Pulmonary artery endothelial cell (primary cell): ENCODE measurements at regions not wholly inside any gene's neighbourhood (a gene's known extent, or its start where the extent isn't known, plus 50 kb on each side); places are given as distances from the start of the nearest gene placed in this dataset.
"Not testable (repeated sequence)": the region's sequence is repeated elsewhere in the genome, so short reads cannot be mapped to it uniquely, and the experiment has no call there.

Experiments used
- DNase-seq: peaks from one replicate; pipeline ENCODE4 v3.0.0-alpha.2; 2011; ENCODE audit warnings: low read depth, low spot score

- no peak for DNase-seq
These were observed 139.7 kb upstream of the PCGF5 start for GRCh38 chr10:91080776-91081175.

- DNase-seq, result no peak
These were observed 138.0 kb upstream of the PCGF5 start for GRCh38 chr10:91082447-91082846.

GRCh38 chr10:91088300-91089140 is 131.9 kb upstream of the PCGF5 start:
- no peak for DNase-seq

- no peak for DNase-seq
These were observed 129.5 kb upstream of the PCGF5 start for GRCh38 chr10:91090761-91091529.

GRCh38 chr10:91091780-91092179 is 128.7 kb upstream of the PCGF5 start:
- no peak for DNase-seq

GRCh38 chr10:91096274-91096673 is 124.2 kb upstream of the PCGF5 start:
- no peak for DNase-seq

GRCh38 chr10:91097313-91097712 is 123.2 kb upstream of the PCGF5 start:
- no peak for DNase-seq

- DNase-seq, result not testable (repeated sequence)
These were observed 122.4 kb upstream of the PCGF5 start for GRCh38 chr10:91098021-91098420.

- no peak for DNase-seq
These were observed 116.9 kb upstream of the PCGF5 start for GRCh38 chr10:91103384-91104192.

- no peak for DNase-seq
These were observed 116.0 kb upstream of the PCGF5 start for GRCh38 chr10:91104193-91105041.

- DNase-seq, result no peak
These were observed 115.2 kb upstream of the PCGF5 start for GRCh38 chr10:91105269-91105668.

- no peak for DNase-seq
These were observed 111.6 kb upstream of the PCGF5 start for GRCh38 chr10:91108820-91109219.

- no peak for DNase-seq
These were observed 109.4 kb upstream of the PCGF5 start for GRCh38 chr10:91111060-91111459.

GRCh38 chr10:91115618-91116390 is 104.7 kb upstream of the PCGF5 start:
- DNase-seq, result no peak

GRCh38 chr10:91117505-91117904 is 103.0 kb upstream of the PCGF5 start:
- no peak for DNase-seq

GRCh38 chr10:91120348-91120747 is 100.1 kb upstream of the PCGF5 start:
- DNase-seq, result no peak

- no peak for DNase-seq
These were observed 97.2 kb upstream of the PCGF5 start for GRCh38 chr10:91123261-91123660.

- no peak for DNase-seq
These were observed 96.4 kb upstream of the PCGF5 start for GRCh38 chr10:91124016-91124415.

GRCh38 chr10:91126471-91126870 is 94.0 kb upstream of the PCGF5 start:
- DNase-seq, result no peak
